ENCODE measurements at regions not wholly inside any gene's neighbourhood (a gene's known extent, or its start where the extent isn't known, plus 50 kb on each side); places are given as distances from the start of the nearest gene placed in this dataset.
A peak's percentile ranks its signal among the peaks of the same experiment; 100 is the strongest.
"Not testable (repeated sequence)": the region's sequence is repeated elsewhere in the genome, so short reads cannot be mapped to it uniquely, and the experiment has no call there.

DNA sequence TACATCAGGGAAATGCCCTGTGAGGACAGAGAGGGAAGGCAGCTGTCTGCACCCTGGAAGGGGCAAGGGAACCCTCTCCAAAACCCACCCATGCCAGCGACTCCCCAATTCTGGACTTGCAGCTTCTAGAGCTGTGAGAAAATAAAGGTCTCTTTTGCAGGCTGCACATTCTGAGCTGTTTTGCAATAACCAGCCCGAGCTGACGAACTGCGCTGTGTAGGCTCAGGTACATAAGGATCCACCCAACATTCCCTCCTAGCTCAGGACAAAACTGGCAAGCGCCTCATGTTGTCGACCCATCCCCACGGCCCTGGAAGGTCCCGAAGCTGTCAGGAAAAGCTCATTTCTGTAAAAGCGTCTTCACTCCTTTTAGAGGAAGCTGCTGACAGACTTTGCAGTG lies 271.8 kb downstream of the CRLF2 start:
- no peak for DNase-seq

DNA sequence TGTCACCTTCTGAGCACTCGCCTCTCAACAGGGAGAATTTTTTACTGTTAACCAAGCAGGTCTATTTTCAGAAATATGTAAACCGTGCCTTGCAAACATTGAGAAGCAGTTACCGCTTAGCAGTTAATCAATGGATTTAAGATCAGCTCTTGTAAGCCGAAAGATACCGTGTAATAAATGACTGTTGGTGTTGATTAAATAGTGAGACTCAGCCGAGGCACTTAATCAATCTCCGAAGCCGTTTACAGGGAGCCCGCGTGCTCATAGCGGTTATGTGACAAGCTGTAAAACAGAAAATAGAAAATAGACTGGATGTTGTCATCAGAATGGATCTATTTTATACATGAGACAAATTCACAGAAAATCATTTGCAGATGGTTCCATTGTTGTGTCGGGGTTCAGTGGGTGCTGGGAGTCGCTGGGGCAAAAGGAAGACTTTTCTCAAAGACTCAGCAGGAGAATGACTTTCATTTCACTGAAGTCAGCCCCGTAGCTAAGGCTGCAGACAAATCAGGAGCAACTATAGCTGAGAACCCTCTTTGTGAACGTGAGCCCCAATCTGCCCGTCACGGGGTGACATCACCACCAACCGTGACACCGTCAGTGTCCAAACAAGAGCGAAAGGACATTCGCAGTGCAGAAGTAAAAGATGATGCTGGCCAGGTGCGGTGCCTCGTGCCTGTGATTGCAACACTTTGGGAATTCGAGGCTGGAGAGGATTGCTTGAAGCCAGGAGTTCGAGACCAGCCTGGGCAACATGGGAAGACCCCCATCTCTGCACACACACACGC lies 275.3 kb downstream of the CRLF2 start:
- no peak for DNase-seq

DNA sequence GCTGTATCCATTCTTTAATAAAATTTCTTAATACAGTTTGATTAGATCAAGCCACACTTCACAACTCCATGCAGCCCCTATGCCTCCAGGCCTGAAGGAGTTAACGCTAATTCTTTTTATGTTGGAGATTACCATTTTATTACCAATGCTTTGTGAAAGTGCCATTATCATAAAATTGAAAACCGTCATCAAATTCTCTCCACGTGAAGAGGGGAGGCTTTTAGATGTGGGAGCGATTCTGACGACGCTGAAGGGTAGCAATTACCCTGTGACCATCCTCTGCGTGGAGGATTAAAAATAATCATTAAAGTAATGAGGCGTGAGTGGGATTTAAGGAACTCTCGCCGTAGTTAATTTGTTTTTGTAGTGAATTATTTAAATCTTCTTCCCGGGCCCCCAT lies 278.8 kb downstream of the CRLF2 start:
- DNase-seq = no peak

DNA sequence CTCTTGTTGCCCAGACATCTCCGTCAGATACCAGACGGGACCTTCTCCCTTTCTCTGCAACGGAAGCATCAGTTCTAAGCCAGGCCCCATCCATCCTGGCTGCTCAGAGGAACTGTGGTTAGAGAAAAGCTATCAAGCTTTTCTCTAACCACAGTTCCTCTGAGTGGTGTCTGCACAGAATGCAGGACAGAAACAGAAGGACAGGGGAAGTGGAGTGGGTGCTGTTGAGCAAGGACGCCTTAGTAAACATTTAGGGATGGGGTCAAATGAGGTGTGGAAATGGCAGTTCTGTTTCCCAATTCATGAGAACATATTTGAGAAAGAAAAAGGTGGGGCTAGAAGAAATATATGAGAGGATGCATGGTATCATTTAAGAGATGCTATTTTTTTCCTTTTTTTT lies 283.8 kb downstream of the CRLF2 start:
- no peak for DNase-seq

DNA sequence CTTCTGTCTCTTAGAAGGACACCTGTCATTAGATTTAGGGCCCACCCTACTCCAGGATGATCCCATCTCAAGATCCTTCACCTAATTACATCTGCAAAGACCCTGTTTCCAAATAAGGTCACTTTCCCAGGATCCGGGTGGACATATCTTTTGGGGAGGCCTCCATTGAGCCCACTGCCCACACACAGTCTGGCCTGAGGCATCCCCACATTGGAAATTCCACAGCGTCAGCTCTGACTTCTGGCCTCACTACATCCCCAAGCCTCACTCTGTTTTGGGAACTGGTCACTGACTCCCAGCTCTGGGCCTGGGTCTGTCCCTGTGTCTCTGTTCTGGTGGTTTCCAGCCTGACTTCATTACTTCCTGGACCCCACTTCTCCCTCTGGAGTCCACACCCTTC lies 285.5 kb downstream of the CRLF2 start:
- DNase-seq = no peak

DNA sequence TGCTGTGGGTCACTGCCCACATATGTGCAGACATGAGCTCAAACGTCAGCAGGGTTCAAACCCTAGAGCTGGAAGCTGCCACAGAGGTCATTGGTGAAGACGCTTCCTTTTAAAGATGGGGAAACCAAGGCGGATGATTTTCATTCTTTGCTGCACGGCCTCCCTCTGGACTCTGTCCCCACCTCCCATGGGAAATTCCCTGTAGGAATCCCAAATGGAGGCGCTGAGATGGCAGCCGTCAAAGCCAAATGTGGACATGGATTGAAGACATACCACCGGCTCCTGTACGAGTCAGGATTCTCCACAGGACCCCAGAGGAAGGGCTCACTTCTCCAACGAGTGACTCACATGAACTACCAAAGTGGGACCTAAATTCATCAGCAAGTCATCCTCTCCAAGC lies 286.4 kb downstream of the CRLF2 start:
- DNase-seq = no peak

DNA sequence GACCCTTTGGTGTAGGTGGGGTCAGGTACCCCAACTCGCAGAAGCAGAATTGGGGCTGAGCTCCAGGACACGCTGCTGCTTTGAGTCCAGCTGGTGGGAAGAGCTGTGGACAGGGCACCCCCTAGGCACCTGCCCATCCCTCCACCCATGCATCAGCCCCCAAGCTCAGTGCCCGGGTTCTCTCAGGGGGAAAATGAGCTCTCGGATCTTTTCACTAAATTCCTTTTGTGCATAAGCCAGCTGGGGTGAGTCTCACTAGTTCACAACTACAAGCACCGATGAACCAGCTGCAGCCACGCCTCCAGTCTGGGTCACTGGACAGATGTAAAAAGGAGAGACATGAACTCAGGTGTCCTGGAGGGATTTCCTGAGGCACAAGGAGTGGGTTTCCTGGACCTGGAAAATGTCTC lies 286.8 kb downstream of the CRLF2 start:
- no peak for DNase-seq

DNA sequence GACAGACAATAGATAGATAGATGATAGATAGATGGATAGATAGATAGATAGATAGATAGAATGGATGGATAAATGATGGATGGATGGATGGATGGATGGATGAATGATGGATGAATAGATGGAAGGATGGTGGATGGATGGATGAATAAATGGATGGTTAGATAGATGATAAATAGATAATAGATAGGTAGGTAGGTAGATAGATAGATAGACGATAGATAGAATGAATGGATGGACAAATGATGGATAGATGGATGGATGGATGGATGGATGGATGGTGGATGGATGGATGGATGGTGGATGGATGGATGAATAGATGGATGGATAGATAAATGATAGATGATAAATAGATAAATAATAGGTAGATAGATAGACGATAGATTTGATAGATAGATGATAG lies 287.4 kb downstream of the CRLF2 start:
- DNase-seq = no peak

DNA sequence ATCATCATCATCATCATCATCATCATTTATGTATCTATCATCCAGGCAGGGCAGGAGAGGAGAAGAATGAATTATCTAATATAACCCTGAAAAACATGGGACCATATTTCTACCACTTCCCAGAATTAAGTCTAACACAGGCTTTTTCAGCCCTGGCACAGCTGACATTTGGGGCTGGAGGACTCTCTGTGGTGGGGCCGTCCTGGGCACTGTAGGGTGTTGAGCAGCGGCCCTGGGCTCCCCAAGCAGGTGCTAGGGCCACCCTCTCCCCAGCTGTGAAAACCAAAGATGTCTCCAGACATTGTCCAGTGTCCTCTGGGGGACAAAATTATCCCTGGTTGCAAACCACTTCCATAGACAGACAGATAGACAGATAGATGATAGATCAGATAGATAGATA lies 288.4 kb downstream of the CRLF2 start:
- DNase-seq = no peak

DNA sequence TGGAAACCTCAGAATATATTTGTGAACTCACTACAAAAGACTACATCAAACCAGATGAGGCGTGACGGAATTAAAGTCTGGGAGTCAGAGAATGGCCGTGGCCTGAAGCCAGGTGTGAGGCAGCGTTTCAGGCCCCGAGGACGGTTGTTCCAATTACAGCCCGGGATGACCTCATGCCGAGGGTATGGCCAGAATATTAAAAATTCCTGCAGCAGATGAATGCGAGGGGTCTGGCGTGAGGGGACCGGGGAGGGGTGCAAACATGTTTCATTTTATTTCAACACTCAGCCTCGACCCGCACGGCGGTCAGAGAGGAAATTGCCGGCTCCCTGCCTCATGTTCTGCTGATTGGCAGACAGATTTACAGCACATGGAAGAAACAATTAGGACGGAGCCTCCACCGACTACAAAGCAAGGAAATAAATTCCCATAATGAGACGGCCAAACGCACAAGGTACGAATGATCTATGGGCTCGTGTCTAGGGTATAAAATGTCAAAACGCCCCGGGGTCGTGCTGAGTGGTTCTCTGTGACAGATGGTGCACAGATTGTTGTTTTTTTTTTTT lies 289.7 kb downstream of the SHOX start:
- DNase-seq = peak; percentile 92

DNA sequence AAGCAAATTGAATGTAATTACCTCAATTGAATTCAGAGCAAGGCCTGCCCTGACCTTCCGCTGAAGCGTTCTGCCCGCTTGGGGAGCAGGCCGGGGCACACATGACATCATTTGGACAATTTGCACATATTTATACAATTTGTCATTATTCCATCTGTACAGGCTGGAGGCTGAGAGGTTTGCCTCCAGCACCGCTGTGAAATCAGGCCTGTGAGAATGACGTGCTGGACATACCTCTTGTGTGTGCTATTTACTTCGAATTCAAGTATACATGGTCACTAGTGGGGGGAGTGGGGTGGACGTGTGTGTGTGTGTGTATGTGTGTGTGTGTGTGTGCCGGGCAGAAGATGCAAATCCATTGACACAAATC lies 285.6 kb downstream of the SHOX start:
- DNase-seq = peak; percentile 31

DNA sequence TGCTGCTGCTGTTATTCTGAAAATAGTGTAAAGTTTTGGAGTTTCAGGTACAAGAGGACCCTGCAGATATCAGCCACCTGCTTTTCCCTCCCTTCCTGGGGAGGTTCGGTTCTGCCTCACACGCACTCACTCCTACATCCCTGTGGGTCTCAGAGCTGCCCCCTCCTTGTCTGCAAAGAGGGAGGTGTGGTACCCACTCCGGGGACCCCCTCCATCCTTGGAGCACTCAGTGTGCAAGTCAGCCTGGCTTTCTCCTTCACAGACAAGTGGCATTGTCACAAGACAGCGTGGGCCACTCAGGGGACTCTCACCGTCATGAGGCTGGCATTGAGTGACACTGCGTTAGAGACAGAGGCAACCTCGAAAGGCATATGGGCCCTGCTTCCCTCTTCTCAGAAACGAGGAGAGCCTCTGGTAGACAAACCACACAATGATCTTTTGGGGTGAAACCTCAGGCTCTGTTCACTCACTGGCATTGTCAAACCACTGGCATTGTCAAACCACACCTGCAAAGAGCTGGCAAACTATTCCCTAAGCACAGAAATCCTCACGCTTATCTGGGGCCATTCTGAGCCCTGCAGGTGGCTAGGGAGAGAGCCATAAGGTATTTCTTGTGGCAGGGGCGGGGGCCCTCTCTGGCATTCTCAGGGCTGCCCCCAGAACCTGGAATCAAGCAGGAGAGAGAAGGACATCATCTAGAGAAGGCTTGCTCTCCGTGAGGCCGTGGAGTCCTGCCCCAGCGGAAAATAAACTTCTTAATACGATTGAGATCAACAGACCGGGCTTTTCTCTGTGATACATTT lies 285.0 kb downstream of the SHOX start:
- DNase-seq = no peak

DNA sequence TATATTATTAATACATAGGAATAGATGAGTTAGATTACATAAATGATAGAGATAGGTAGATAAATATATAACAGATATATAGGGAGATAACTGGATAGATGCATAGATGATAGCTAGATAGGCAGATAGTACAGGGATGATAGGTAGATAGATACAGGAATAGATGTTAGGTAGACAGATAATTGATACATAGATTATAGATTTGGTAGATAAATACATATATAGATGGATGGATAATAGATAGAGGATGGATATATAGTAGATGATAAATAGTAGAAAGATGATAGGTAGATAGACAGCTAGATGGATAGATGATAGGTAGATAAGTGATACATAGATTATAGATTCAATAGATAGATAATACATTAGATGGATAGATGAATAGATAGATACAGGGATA lies 283.6 kb downstream of the SHOX start:
- DNase-seq = no peak

DNA sequence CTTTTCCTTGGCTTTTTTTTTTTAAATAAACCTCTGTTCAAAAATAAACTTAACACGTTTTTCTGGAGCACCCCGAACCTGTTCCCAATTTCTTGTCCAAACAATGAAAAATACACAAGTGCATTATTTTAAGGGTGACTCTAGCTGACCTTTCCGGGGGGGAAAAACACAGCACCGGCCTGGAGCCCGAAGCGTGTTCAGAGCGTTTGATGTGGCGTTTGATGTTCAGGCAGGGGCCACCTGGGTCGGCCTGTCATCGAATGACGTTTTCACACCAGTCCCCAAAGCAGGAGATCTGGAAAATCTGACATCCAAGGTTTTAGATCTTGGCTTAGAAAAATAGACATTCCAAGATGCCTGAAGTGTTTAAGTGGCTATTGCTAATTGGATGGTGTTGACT lies 282.1 kb downstream of the SHOX start:
- no peak for DNase-seq

DNA sequence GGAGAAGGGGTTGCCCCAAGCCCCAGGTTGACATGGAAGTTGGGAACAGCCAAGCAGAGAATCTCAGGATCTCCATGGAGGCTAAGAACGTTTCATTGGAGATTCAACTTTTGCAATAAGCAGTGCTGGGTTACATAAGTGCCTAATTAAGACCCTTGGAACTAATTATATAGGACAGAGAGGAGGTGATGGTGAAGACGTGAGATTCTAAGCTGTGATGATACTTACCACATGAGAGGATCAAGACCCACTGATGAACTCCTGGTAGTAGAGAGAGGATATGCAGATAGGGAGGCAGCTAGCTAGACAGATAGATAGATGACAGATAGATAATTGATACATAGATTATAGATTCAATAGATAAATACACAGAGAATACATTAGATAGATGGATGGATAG lies 278.5 kb downstream of the SHOX start:
- DNase-seq = not testable (repeated sequence)

DNA sequence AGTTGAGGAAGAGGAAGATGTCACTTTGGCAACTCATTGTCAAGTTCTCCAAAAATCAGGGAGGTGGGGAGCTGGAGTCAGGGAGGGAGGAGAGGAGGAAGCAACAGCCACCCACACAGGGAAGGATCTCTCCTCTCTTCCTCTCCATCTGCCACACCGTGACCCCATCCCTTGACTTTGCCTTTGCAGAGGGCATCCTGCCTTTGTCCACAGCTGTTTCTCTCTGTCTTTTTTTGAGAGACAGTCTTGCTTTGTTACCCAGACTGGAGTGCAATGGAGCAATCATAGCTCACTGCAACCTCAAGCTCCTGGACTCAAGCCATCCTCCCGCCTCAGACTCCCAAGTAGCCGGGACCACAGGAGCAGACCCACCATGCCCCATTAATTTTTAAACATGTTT lies 276.0 kb downstream of the SHOX start:
- DNase-seq = no peak

DNA sequence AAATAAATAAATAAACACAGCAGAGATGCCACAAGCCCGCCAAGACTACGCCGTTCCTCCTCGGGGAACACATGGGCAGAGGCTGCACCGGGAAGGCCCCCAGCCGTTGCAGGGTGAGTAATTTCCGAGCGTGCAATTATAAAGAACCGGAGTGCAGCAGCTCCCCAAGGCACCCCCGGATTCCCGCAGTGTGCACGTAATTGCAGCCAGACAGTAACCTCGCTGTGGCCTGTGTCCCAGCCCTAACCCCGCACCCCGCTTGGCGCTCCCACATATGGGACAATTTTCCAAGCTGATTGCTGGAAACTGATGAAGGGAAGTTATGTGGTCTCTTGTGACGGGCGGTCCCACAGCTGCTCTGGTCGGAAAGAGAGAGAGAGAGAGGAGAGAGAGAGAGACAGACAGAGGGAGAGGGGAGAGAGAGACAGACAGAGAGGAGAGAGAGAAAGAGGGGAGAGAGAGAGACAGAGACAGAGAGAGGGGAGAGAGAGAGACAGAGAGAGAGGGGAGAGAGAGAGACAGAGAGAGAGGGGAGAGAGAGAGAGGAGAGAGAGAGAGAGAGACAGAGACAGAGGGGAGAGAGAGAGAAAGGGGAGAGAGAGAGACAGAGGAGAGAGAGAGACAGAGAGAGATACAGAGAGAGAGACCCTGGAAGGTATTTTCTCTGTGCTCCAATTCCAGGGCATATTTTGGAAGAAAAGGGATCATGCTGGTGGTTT lies 275.4 kb downstream of the SHOX start:
- DNase-seq = peak; percentile 56

DNA sequence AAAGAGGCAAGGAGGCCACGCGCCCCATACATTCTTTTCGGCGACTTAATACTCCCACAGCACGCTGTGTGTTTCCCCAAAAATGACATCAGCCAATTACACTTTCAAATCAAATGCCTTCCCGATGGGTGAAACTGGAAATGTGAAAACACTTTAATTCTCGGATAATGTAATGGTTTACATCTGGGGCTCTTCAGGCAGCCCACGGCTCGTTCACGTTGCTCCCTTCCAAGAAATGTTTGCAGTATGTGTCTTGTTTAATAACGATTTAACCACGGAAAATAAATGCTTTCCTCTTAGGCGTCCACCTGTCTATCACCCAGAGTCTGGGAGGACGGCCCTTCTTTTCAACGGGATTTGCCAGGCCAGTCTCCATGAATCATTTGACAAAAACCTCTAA lies 272.5 kb downstream of the SHOX start:
- peak; percentile 31 for DNase-seq

DNA sequence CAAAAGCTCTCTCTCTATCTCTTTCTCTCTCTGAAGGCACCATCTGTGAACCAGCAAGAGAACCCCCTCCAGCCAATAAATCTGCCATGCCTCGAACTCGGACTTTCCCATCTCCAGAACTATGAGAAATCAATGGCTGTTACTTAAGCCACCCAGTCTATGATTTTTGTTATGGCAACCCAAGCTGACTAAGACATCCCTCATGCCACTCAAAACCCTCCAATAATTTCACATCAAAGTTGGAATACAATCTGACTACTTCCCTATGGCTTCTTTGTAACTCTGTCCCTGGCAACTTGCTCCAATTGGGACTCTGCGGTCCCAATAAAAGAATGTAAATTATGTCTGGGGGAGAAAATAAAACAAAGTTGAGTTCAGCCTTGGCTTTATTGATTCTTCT lies 265.7 kb downstream of the SHOX start:
- DNase-seq = no peak

DNA sequence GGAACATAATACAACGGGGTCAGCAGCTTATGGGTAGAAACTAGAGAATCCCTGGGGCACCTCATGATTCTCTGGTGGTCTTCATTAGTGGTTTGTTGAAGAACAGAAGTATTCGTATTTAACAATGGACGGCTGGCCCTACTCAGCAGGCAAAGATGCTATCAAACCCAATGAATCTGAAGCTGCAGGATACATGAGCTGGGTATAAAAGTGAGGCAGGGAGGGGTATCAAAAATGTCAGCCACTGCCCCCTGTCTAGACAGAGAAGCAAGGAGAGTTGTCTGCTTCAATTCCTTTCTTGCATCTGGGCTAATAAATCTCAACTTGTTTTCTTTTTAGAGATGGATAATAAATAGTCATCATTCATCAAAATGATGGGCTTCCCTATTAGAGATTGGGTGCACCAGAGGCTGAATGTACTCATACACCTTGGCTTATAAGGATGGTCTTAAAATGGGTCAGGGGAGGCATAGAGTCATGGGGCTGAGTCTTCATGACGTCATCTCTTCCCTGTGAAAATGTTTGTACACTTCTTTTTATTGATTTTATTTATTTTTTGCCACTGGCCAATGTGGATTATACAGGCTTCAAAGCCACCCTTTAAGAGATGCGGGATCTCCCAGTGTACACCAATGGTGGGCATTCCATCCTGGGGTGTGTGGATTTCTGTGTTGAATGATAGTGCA lies 259.5 kb downstream of the SHOX start:
- no peak for DNase-seq

DNA sequence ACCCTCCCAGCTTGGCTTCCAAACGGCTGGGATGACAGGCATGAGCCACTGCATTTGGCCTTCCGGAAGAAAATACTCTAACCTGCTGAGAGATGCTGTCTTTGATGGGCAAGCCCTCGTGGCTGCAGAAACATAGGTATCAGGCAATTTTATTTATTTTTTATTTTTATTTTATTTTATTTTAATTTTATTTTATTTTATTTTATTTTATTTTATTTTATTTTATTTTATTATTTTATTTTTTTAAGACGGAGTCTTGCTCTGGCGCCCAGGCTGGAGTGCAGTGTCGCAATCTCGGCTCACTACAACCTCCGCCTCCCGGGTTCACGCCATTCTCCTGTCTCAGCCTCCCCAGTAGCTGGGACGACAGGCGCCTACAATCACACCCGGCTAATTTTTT lies 257.1 kb downstream of the SHOX start:
- not testable (repeated sequence) for DNase-seq

DNA sequence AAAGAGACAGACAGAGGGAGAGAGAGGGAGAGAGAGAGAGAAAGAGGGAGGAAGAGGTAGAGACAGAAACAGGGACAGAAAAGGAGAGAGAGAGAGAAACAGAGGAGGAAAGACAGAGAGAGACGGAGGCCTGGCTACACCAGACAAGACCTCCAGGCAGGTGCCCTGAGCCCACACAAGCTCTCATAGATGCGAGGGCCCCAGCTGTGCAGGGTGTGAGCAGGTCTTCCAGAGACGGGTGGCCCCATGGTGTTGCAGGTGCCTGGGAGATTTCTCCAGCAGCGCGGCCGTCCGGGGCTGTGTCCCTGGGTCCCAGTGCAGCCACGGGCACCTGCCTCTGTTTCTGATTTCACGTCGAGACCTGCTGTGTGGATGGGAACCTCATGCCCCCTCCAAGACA lies 253.0 kb downstream of the SHOX start:
- DNase-seq = no peak

Data from fibroblast of skin of right quadriceps (primary cell).